Right lobe of liver (tissue), 6 donors: ENCODE measurements at regions not wholly inside any gene's neighbourhood (a gene's known extent, or its start where the extent isn't known, plus 50 kb on each side); places are given as distances from the start of the nearest gene placed in this dataset.

Experiments used
- ATAC-seq, 4 donors: fragments of 200-7000 bp; cut with Tn5 transposase; one replicate each; pipeline ENCODE4 v1.9.1; 2020; ENCODE audit warnings: mild to moderate bottlenecking in 4 of 4, moderate library complexity in 4 of 4
- DNase-seq, 3 donors: peaks; one replicate each; pipeline ENCODE4 v3.0.0-alpha.2; 2020
- H3K27ac ChIP-seq, 3 donors: fragments of 200-600 bp; one replicate each; pipeline ENCODE4 v1.8.0; 2022
- H3K27me3 ChIP-seq, 2 donors: fragments of 200-600 bp; one replicate each; pipeline ENCODE4 v1.8.0; 2022
- H3K36me3 ChIP-seq, 4 donors: fragments of 200-600 bp; sonication (generic) in 1 of 4; one replicate each; pipeline versions ENCODE4 v1.5.1 to v1.8.0; 2017 to 2022; ENCODE audit warnings: control low read depth in 1 of 4
- H3K4me1 ChIP-seq, 4 donors: fragments of 200-600 bp; sonication (generic) in 1 of 4; one replicate each; pipeline versions ENCODE4 v1.5.1 to v1.8.0; 2017 to 2022; ENCODE audit warnings: control low read depth in 1 of 4
- H3K4me3 ChIP-seq, 3 donors: fragments of 200-600 bp; one replicate each; pipeline ENCODE4 v1.8.0; 2022
- H3K9me3 ChIP-seq, 4 donors: fragments of 200-600 bp; sonication (generic) in 1 of 4; one replicate each; pipeline versions ENCODE4 v1.5.1 to v1.8.0; 2017 to 2022; ENCODE audit warnings: control low read depth in 1 of 4
- CTCF ChIP-seq, 4 donors: fragments of 200-600 bp in 3 of 4; fragments of 450-650 bp in 1 of 4; IDR thresholded peaks; one replicate each; pipeline versions ENCODE4 v1.5.1 to v1.8.0; 2016 to 2022; ENCODE audit warnings: antibody characterized with exemption in 4 of 4, mild to moderate bottlenecking in 2 of 4
- POLR2A ChIP-seq: fragments of 450-650 bp; IDR thresholded peaks from one replicate; pipeline ENCODE4 v1.6.1; 2017; ENCODE audit warnings: antibody characterized with exemption, mild to moderate bottlenecking
- WGBS: methylation state at CpG from one replicate; pipeline ENCODE4 v1.1.6; 2018; ENCODE audit warnings: low coverage, low lambda C conversion rate; ENCODE audit not compliant: insufficient coverage; ENCODE audit errors: missing lambda C conversion rate; 5-methylcytosine and 5-hydroxymethylcytosine counted together
- intact Hi-C, 2 donors: fragments of 100-400 bp; cut with DNase I; formaldehyde crosslinking; loops; one replicate each; pipeline versions ENCODE4 v1.11.2 to v1.14.1; 2022
- donor health status: DM: no; HTN: yes; CAD: no.
- donor health status: DM: no; HTN: no; CAD: no.
- donor health status: DM: no; HTN: no; CAD: no.
- donor health status: DM: no; HTN: yes; CAD: no.
- donor health status: DM: no; HTN: yes; CAD: no.

- no peaks in the 10 kb centered on the region for H3K27me3 ChIP-seq
- H3K4me1 ChIP-seq: no peaks in the 10 kb centered on the region
- intact Hi-C loops: no loop called here
- DNase-seq (no peak), ATAC-seq (no peak)
- no peak overlapping the region for H3K4me3 ChIP-seq
- H3K36me3 ChIP-seq: no peaks in the 10 kb centered on the region
- H3K27ac ChIP-seq: no peak overlapping the region
- WGBS: 90% methylated on average over 3 of the region's 3 CpGs
- TF ChIP-seq CTCF (IDR thresholded peaks at IDR 0.05) (no peak), POLR2A (no peak)
- no peaks in the 10 kb centered on the region for H3K9me3 ChIP-seq
Measured at GRCh38 chr2:108115868-108116267, 123.9 kb upstream of the SULT1C3 start.

DNA sequence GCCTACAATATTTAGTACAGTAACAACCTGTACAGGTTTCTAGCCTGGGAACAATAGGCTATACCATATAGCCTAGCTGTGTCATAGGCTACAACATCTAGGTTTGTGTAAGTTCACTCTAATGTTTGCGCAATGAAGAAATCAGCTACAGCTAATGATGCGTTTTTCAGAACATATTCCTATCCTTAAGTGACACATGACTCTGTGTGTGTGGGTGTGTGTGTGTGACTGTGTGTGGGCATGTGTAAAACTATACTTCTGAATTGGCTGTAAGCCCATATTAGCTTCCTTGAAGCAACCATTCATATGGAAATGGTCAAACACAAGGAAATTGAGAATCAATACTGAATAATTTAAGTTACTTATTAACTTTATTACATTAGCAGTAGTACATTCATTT lies 120.8 kb upstream of the SULT1C3 start:
- WGBS: 53% methylated on average over 2 of the region's 2 CpGs
- intact Hi-C loops: no loop called here
- Histone ChIP-seq H3K4me3 (no peak overlapping the region), H3K27ac (no peak overlapping the region), H3K4me1 (no peaks in the 10 kb centered on the region), H3K27me3 (no peaks in the 10 kb centered on the region), H3K36me3 (no peaks in the 10 kb centered on the region), H3K9me3 (no peaks in the 10 kb centered on the region)
- ATAC-seq (no peak), DNase-seq (no peak)
- no peak for TF ChIP-seq POLR2A
- no peak for TF ChIP-seq CTCF (IDR thresholded peaks at IDR 0.05)

DNA sequence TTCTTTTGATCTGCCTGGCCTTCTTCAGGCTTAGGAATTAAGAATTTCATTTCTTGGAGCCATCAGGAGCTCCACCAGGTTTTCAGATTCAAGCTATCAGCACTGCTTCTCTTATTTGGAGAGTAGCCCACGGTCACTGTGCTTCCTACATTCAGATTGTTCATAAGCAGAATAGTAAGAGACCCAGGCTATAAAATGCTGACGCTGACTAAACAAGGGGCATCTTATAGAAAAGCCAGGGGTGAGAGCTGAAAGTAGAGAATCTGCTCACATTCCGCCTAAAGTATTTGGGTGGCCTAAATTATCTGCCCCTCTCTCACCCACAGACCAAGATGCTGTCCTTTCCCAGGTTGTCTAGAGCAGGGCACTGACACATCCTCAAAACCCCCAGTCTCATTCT lies 120.3 kb upstream of the SULT1C3 start:
- intact Hi-C loops: no loop called here
- H3K9me3 ChIP-seq: no peaks in the 10 kb centered on the region
- DNase-seq (no peak), ATAC-seq (no peak)
- H3K4me1 ChIP-seq: no peaks in the 10 kb centered on the region
- H3K36me3 ChIP-seq: no peaks in the 10 kb centered on the region
- TF ChIP-seq POLR2A: no peak
- no peak for TF ChIP-seq CTCF (IDR thresholded peaks at IDR 0.05)
- no peaks in the 10 kb centered on the region for H3K27me3 ChIP-seq
- no peak overlapping the region for H3K4me3 ChIP-seq
- 61% methylated on average over 3 of the region's 3 CpGs for WGBS
- no peak overlapping the region for H3K27ac ChIP-seq

GRCh38 chr2:108124736-108125495 lies 114.9 kb upstream of the SULT1C3 start:
- WGBS: 66% methylated on average over 3 of the region's 4 CpGs
- Histone ChIP-seq H3K36me3 (no peaks in the 10 kb centered on the region), H3K27ac (no peak overlapping the region), H3K9me3 (no peaks in the 10 kb centered on the region), H3K4me3 (no peak overlapping the region), H3K27me3 (no peaks in the 10 kb centered on the region), H3K4me1 (no peaks in the 10 kb centered on the region)
- no peak for ATAC-seq
- intact Hi-C loops: no loop called here
- no peak for TF ChIP-seq POLR2A
- TF ChIP-seq CTCF (IDR thresholded peaks at IDR 0.05): no peak
- no peak for DNase-seq
